ENCODE measurements at regions not wholly inside any gene's neighbourhood (a gene's known extent, or its start where the extent isn't known, plus 50 kb on each side); places are given as distances from the start of the nearest gene placed in this dataset.
"Not testable (repeated sequence)": the region's sequence is repeated elsewhere in the genome, so short reads cannot be mapped to it uniquely, and the experiment has no call there.

- DNase-seq, result no peak
Observed at GRCh38 chr14:66025779-66026178, 460.4 kb upstream of the CCDC196 start.

GRCh38 chr14:66031981-66032380 is 454.2 kb upstream of the CCDC196 start:
- not testable (repeated sequence) for DNase-seq

DNA sequence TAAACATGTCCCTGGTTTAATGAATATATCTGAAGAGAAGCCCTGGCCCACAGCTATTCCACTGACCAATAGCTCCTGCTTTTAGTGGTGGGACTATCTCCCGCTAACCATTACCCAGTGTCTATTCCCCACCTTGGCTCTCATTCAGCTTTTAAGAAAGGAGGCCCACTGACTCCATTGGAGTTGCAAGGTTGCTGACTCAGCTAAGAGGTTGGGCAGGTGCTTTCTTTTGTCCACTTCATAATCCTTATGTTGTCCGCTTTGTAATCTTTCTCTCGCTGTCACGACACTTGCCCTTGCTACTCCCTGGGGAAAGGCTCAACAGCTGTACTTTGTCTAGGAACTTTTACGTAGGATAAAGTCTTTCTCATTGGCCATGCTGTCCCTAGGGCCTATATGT is 453.4 kb upstream of the CCDC196 start:
- DNase-seq, result no peak

DNA sequence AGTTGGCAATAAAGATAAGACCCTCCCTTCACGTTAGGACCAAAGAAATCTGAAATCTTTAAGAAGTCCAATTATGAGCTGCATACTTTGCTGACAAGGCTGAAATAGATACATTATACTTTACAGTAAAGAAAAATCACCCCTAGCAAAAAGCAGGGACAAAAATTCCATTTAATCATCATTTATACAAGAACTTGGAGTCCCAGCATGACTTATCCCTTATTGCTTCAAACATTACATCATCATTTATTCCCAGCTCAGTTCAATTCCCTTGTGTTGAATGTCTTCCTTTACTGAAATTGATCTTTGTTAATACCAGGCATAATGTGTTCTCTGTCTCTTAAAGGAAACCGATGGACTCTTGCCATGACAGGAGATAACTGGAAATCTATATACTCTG is 449.6 kb upstream of the CCDC196 start:
- no peak for DNase-seq

DNA sequence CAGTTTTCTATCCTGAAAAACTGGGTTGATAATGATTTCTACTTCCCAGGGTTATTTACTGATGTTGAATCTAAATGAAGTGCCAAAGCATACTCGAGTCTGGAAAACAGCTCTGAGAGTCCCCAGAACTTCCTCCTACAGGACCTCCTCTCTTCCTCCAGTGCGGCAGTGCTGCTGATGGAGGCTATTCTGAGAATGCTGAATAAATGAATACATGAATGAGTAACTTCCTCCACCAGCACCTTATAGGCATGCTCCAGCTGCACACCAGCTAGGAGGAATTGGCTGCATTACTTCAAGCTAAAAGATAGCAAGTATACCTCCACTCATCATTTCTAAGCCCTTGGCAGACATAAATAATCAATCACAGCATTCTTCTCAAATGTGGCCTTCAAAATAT is 448.8 kb upstream of the CCDC196 start:
- DNase-seq, result no peak

- no peak for DNase-seq
Observed at GRCh38 chr14:66038212-66038611, 448.0 kb upstream of the CCDC196 start.

DNA sequence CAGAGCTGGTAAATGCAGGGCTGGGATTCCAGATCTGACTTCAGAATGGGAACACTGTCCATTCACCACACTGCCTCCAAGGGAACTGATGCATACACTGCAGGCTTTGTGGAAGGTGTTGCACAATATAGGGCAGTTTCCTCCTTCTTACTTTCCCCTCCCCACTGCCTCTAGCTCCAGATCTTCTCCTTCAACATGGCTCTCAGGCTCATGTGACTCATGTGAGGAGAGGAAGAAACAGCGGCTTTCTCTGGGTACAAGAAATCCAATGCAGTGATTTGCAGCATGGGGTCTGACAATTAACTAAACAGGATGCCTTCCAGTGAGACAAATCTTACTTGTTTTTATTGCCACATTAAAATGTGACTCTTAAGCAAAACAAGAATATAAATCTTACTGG is 447.6 kb upstream of the CCDC196 start:
- DNase-seq, result no peak

DNA sequence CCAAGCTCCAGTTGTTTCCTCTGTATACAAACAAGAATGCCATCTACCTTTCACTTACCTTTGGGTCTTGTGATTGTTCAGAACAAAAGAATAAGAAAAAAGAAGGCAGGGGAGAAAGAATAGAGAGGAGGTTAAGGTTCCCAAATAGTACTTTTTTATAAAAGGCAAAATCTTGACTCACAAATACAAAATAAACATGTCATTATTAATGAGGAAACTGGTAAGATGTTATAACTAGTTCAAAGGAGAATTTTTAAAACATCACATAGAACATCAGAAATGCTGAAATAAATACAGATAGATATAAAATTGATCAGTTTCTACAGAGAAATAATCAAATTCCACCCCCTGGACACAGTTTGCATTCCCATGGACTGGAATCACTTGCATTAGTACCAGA is 446.7 kb upstream of the CCDC196 start:
- DNase-seq, result no peak

- DNase-seq, result no peak
Observed at GRCh38 chr14:66041582-66041981, 444.6 kb upstream of the CCDC196 start.

GRCh38 chr14:66043921-66044320 is 442.2 kb upstream of the CCDC196 start:
- DNase-seq, result no peak

DNA sequence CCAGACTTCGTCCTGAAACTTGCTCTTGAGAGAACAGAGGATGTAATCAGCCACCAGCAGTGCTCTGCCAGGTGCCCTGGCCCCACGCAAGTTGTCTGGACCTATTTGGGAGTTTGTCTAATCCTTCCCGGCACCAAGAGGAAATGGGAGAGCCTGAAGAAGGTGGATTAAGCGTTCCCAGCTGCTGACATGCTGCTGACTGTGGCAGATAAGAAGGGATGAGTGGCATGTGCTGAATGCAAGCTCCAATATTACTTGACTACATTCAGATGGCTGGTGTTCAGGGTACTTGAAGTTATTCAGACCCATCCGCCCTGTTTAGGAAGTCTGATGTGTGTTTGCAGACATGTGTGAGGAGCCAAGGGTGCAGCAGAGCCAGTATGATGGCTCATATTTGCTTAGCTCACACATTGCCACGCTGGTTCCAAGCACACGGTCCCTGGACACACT is 440.6 kb upstream of the CCDC196 start:
- peak; percentile 96 for DNase-seq

DNA sequence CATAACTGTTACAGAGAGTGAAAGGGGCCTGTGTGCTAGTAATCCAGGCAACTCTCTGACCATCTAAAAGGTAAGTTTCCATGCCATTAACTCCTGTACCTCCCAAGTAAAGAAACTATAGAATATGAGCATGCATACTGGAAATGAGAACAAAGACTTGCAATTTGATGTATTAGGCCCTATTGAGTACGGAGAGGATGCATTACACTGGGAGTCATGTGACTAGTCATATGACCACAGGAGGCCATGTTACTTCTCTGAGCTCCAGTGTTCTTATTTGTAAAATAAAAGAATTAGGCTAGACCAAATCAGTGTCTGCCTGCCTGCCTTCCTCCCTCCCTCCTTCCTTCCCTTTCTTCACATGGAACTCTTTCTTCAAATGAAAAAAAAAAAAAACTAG is 440.1 kb upstream of the CCDC196 start:
- DNase-seq, result peak; percentile 52

GRCh38 chr14:66046591-66046990 is 439.6 kb upstream of the CCDC196 start:
- DNase-seq, result no peak

- DNase-seq, result no peak
Observed at GRCh38 chr14:66056268-66056907, 429.8 kb upstream of the CCDC196 start.

DNA sequence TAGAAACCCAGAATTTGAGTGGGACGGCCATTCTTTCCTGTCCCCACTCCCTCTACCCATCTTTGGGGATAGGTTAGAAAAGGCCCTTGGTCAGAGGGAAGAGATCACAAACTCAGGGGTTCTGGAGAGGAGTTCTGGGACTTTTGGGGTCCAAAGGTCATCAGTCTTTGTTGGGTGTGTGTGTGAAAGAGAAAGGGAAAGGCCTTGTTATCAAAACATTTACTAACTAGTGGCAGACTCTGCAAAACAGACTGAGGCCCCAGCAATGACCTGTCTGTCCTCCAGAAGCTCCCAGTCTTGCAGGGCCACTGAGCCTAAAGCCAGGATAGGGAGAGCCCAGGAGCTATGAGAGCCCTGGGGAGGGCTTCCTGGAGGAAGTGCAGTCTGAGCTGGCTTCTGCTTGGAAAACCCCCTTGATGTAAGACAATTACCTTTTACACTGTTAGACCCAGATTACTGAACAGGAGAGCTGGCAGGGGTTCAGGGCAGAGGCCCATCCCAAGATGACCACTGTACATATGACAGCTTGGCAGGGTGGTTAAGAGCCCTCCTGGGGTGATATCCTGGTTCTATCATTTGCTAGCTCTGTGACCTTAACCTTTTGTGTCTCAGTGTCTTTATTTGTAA is 429.1 kb upstream of the CCDC196 start:
- no peak for DNase-seq

GRCh38 chr14:66065188-66065587 is 421.0 kb upstream of the CCDC196 start:
- DNase-seq, result no peak

DNA sequence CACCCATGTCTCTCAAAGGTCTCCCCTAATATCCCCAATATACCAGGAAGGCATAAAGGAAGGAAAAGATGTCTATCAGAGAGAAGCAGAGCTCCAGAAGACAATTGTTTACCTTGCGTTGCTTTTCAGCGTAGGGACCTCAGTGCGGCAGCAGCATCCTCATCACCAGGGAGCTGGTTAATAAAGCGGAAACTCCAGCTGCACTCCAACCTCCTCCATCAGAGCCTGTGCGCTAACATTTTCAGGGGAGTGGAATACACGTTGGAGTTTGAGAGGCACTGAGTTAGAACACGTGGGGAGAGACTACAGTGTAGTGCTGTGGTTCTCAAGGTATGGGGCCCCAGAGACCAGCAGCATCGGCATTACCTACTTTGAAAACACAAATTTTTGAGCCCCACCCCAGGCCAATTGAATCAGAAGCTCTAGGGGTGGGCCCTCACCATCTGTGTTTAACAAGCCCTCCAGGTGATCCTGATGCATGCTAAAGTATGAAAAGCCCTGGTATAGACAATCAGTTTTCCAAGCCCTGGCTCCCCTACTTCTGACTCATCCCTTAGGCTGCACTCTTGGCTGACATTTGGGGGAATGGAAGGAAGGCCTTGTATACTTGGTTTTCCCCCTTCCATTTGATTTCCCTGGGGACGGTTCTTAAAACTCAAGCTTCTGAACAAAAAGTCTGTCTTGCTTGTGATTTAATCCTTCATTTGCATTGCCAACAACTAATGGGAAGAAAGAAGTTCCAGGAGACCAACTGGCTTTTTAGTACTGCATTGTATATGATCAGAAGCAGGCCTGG is 419.0 kb upstream of the CCDC196 start:
- DNase-seq, result no peak

DNA sequence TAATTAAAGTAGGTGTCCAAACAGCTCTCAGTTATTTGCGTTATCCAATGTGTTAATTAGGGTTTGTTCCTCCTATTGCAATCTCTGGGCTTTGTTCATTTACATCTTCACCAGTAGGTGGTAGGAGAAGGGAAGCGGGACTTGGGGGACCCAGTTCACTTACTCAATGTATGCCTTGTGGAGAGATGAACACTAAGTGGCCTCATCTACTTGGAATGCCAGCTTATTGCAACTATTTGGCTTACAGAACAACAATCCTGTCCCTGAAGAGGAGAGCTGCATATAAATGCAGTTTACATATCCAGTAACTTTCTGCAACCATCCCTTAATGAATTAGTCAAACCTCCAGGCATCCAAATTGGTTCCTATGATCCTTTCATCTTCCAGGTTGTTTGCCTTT is 417.1 kb upstream of the CCDC196 start:
- no peak for DNase-seq

- DNase-seq, result no peak
Observed at GRCh38 chr14:66069830-66070541, 416.2 kb upstream of the CCDC196 start.

GRCh38 chr14:66070542-66071319 is 415.4 kb upstream of the CCDC196 start:
- DNase-seq, result no peak

DNA sequence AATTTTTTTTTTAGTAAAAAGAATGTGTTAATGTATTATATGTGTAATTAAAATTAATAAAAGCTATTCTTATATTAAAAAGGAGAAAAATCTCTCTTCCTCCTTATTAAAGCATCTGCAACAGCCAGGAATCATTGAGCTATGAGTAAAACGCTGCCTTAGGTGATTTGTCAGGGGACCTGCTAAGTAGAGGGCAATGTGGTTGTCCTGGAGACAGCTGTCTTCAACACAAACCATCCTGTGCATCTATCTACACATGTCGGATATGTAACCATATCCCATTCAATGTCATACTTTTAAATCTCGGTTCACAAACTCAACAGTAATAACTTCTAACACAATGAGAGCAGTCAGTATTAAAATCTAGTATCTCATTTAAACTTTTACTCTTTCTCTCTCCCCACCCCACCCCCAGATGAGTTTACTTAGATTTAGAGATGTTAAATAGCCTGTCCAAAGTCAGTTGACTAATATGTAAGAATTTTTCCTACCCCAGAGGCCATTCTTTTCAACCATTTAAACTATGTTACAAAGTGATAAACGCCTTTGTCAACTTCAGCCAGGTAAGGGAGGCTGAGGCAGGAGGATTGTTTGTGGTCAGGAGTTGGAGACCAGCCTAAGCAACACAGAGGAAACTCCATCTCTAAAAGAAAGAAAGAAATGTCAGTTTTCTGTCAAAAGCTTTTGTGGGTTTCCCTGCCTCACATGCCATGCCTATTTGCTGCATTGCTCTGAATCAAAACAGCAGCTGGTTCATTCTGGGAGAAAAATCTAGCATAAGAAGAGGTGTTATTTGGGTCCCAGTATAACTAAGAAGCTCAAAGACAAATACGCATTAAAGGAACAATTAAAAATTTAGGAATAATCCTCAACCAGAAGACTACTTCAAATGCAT is 413.7 kb upstream of the CCDC196 start:
- no peak for DNase-seq

- no peak for DNase-seq
Observed at GRCh38 chr14:66074537-66074936, 411.6 kb upstream of the CCDC196 start.
